ENCODE measurements at regions not wholly inside any gene's neighbourhood (a gene's known extent, or its start where the extent isn't known, plus 50 kb on each side); places are given as distances from the start of the nearest gene placed in this dataset.
A peak's percentile ranks its signal among the peaks of the same experiment; 100 is the strongest.

- TF ChIP-seq, protein P1, sequence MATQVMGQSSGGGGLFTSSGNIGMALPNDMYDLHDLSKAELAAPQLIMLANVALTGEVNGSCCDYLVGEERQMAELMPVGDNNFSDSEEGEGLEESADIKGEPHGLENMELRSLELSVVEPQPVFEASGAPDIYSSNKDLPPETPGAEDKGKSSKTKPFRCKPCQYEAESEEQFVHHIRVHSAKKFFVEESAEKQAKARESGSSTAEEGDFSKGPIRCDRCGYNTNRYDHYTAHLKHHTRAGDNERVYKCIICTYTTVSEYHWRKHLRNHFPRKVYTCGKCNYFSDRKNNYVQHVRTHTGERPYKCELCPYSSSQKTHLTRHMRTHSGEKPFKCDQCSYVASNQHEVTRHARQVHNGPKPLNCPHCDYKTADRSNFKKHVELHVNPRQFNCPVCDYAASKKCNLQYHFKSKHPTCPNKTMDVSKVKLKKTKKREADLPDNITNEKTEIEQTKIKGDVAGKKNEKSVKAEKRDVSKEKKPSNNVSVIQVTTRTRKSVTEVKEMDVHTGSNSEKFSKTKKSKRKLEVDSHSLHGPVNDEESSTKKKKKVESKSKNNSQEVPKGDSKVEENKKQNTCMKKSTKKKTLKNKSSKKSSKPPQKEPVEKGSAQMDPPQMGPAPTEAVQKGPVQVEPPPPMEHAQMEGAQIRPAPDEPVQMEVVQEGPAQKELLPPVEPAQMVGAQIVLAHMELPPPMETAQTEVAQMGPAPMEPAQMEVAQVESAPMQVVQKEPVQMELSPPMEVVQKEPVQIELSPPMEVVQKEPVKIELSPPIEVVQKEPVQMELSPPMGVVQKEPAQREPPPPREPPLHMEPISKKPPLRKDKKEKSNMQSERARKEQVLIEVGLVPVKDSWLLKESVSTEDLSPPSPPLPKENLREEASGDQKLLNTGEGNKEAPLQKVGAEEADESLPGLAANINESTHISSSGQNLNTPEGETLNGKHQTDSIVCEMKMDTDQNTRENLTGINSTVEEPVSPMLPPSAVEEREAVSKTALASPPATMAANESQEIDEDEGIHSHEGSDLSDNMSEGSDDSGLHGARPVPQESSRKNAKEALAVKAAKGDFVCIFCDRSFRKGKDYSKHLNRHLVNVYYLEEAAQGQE (IDR thresholded peaks at IDR 0.05; ENCODE audit: borderline replicate concordance in 1 of 2, low read depth in 1 of 2, low read length in 2 of 2), result no peak
- TF ChIP-seq HNRNPK (IDR thresholded peaks at IDR 0.05; ENCODE audit: low read depth, low read length, poor library complexity, severe bottlenecking) (no peak), HDAC2 (CRISPR knock-in tag; IDR thresholded peaks at IDR 0.05) (0 out of 2 replicates have a peak, but pooled peaks have one; percentile 55), ZNF446 (CRISPR knock-in tag; IDR thresholded peaks at IDR 0.05) (no peak), SRSF1 (optimal IDR thresholded peaks at IDR 0.05; ENCODE audit: low read depth, low read length) (no peak), U2AF1 (optimal IDR thresholded peaks at IDR 0.05; ENCODE audit: low read depth, low read length) (no peak), TBX2 (CRISPR knock-in tag; IDR thresholded peaks at IDR 0.05; ENCODE audit: borderline replicate concordance) (no peak), HOXA7 (CRISPR knock-in tag; IDR thresholded peaks at IDR 0.05) (no peak), SRF (IDR thresholded peaks at IDR 0.05; ENCODE audit: low read depth, low read length) (peak; percentile 53; the same call in 1 of the 2 replicates), ZNF335 (CRISPR knock-in tag; IDR thresholded peaks at IDR 0.05) (0 out of 2 replicates have a peak, but pooled peaks have one; percentile 41), ZNF234 (CRISPR knock-in tag; conservative IDR thresholded peaks at IDR 0.05) (no peak), CENPX (CRISPR knock-in tag; IDR thresholded peaks at IDR 0.05) (no peak), ZNF781 (CRISPR knock-in tag; IDR thresholded peaks at IDR 0.05; ENCODE audit: borderline replicate concordance, not compliant biosample characterization) (peak; percentile 74), YEATS4 (CRISPR knock-in tag; IDR thresholded peaks at IDR 0.05; ENCODE audit: borderline replicate concordance) (no peak; the same call in 1 of the 2 replicates), RBAK (CRISPR knock-in tag; IDR thresholded peaks at IDR 0.05) (no peak)
- TF ChIP-seq, protein P2, sequence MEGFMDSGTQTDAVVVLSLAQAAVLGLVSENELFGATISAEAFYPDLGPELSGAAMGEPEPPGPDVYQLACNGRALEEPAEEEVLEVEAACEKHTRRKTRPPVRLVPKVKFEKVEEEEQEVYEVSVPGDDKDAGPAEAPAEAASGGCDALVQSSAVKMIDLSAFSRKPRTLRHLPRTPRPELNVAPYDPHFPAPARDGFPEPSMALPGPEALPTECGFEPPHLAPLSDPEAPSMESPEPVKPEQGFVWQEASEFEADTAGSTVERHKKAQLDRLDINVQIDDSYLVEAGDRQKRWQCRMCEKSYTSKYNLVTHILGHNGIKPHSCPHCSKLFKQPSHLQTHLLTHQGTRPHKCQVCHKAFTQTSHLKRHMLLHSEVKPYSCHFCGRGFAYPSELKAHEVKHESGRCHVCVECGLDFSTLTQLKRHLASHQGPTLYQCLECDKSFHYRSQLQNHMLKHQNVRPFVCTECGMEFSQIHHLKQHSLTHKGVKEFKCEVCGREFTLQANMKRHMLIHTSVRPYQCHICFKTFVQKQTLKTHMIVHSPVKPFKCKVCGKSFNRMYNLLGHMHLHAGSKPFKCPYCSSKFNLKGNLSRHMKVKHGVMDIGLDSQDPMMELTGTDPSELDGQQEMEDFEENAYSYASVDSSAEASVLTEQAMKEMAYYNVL (CRISPR knock-in tag; IDR thresholded peaks at IDR 0.05; ENCODE audit: borderline replicate concordance), result no peak
- TF ChIP-seq, protein P3, sequence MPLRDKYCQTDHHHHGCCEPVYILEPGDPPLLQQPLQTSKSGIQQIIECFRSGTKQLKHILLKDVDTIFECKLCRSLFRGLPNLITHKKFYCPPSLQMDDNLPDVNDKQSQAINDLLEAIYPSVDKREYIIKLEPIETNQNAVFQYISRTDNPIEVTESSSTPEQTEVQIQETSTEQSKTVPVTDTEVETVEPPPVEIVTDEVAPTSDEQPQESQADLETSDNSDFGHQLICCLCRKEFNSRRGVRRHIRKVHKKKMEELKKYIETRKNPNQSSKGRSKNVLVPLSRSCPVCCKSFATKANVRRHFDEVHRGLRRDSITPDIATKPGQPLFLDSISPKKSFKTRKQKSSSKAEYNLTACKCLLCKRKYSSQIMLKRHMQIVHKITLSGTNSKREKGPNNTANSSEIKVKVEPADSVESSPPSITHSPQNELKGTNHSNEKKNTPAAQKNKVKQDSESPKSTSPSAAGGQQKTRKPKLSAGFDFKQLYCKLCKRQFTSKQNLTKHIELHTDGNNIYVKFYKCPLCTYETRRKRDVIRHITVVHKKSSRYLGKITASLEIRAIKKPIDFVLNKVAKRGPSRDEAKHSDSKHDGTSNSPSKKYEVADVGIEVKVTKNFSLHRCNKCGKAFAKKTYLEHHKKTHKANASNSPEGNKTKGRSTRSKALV (CRISPR knock-in tag; IDR thresholded peaks at IDR 0.05), result 0 out of 2 replicates have a peak, but pooled peaks have one; percentile 27
- TF ChIP-seq, protein P4, sequence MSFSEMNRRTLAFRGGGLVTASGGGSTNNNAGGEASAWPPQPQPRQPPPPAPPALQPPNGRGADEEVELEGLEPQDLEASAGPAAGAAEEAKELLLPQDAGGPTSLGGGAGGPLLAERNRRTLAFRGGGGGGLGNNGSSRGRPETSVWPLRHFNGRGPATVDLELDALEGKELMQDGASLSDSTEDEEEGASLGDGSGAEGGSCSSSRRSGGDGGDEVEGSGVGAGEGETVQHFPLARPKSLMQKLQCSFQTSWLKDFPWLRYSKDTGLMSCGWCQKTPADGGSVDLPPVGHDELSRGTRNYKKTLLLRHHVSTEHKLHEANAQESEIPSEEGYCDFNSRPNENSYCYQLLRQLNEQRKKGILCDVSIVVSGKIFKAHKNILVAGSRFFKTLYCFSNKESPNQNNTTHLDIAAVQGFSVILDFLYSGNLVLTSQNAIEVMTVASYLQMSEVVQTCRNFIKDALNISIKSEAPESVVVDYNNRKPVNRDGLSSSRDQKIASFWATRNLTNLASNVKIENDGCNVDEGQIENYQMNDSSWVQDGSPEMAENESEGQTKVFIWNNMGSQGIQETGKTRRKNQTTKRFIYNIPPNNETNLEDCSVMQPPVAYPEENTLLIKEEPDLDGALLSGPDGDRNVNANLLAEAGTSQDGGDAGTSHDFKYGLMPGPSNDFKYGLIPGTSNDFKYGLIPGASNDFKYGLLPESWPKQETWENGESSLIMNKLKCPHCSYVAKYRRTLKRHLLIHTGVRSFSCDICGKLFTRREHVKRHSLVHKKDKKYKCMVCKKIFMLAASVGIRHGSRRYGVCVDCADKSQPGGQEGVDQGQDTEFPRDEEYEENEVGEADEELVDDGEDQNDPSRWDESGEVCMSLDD (CRISPR knock-in tag; IDR thresholded peaks at IDR 0.05; ENCODE audit: borderline replicate concordance), result no peak
Observed at GRCh38 chr6:27795697-27796494, 116.3 kb downstream of the OR2B2 start (continued).

Measured in HepG2 (cell line).